ENCODE measurements at regions not wholly inside any gene's neighbourhood (a gene's known extent, or its start where the extent isn't known, plus 50 kb on each side); places are given as distances from the start of the nearest gene placed in this dataset.

DNA sequence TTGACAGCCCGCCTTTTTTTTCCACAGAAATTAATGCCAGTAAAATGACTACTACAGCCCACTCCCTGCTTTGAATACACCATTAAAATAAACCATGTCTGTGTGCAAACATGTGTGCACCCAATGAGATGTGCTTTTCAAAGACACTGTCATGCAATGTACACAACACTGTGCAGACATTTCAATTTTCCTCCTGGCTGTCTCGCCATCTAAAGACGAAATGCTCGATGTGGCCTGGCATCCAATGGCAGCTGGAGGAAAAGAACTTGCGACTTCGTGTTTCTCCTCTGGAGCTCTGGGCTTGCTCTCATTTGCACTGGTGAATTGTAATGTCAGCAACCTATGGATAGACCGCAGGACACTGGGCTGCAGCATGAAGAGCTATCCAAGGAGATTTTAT is 147.0 kb upstream of the NAV2 start:
- no peak for DNase-seq (ENCODE audit: low read depth, low spot score)
- no peak overlapping the region for H3K4me3 Mint-ChIP-seq
- TF ChIP-seq, protein P1, sequence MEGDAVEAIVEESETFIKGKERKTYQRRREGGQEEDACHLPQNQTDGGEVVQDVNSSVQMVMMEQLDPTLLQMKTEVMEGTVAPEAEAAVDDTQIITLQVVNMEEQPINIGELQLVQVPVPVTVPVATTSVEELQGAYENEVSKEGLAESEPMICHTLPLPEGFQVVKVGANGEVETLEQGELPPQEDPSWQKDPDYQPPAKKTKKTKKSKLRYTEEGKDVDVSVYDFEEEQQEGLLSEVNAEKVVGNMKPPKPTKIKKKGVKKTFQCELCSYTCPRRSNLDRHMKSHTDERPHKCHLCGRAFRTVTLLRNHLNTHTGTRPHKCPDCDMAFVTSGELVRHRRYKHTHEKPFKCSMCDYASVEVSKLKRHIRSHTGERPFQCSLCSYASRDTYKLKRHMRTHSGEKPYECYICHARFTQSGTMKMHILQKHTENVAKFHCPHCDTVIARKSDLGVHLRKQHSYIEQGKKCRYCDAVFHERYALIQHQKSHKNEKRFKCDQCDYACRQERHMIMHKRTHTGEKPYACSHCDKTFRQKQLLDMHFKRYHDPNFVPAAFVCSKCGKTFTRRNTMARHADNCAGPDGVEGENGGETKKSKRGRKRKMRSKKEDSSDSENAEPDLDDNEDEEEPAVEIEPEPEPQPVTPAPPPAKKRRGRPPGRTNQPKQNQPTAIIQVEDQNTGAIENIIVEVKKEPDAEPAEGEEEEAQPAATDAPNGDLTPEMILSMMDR (conservative IDR thresholded peaks at IDR 0.05) = no peak
- no peak overlapping the region for H3K27ac Mint-ChIP-seq (ENCODE audit: unreplicated experiment)
- H3K4me1 Mint-ChIP-seq = peaks cover 9% of the 10 kb centered on the region
- no peaks in the 10 kb centered on the region for H3K27me3 Mint-ChIP-seq (ENCODE audit: low read depth)
- H3K36me3 Mint-ChIP-seq (ENCODE audit: low read depth) = no peaks in the 10 kb centered on the region
- H3K9me3 Mint-ChIP-seq = no peaks in the 10 kb centered on the region

DNA sequence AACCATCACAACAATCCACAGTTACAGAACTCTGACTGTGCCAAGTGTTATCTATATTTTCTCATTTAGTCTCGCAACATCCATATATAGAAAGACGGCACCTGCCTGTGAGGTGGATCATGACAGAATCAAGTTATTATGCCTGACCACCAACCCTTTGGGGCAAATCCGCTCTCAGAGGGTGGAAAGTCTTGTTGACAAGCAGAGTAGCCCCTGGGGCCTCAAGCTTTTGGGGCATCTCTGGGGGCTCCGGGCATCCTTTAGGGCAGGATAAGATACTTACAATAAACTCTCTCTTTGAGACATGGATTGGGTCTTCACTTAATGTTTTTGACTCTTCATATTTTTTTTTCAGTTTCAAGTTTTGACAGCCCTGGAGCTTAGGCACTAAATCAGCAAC is 150.5 kb upstream of the NAV2 start:
- Mint-ChIP-seq H3K4me3 (no peak overlapping the region), H3K9me3 (no peaks in the 10 kb centered on the region), H3K27me3 (ENCODE audit: low read depth) (peaks cover 4% of the 10 kb centered on the region), H3K4me1 (peaks cover 9% of the 10 kb centered on the region), H3K36me3 (ENCODE audit: low read depth) (no peaks in the 10 kb centered on the region), H3K27ac (ENCODE audit: unreplicated experiment) (no peak overlapping the region)
- DNase-seq (ENCODE audit: low read depth, low spot score) = no peak
- TF ChIP-seq, protein P1 (conservative IDR thresholded peaks at IDR 0.05) = no peak

GRCh38 chr11:19561011-19561410 is 151.6 kb upstream of the NAV2 start:
- TF ChIP-seq, protein P1 (conservative IDR thresholded peaks at IDR 0.05) = no peak
- Mint-ChIP-seq H3K27ac (ENCODE audit: unreplicated experiment) (no peak overlapping the region), H3K4me1 (peaks cover 11% of the 10 kb centered on the region), H3K36me3 (ENCODE audit: low read depth) (no peaks in the 10 kb centered on the region), H3K4me3 (no peak overlapping the region), H3K27me3 (ENCODE audit: low read depth) (peaks cover 4% of the 10 kb centered on the region), H3K9me3 (no peaks in the 10 kb centered on the region)
- DNase-seq (ENCODE audit: low read depth, low spot score) = no peak

- no peak for DNase-seq (ENCODE audit: low read depth, low spot score)
- no peak overlapping the region for H3K27ac Mint-ChIP-seq (ENCODE audit: unreplicated experiment)
These were observed 152.5 kb upstream of the NAV2 start for GRCh38 chr11:19560156-19560555.

DNA sequence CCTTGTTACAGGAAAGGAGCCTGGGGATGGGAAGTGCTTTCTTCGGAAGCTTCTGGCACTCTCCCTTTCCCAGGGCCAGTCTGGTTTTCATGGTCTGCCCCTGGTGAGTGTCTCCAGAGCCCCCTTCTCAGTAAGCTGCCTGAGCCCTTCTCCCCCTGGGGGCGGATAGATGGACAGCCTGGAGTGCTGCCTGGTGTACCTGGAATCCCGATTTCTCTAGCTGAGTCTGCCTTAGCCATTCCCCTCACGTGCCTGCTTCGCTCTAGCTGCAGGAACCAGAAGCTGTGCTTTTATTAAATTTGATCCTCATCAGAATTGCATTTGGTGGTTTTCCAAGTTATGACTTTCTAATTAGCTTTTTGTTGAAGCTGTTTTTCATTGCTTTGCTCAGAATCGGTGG is 152.9 kb upstream of the NAV2 start:
- no peak for DNase-seq (ENCODE audit: low read depth, low spot score)
- Mint-ChIP-seq H3K27me3 (ENCODE audit: low read depth) (peaks cover 4% of the 10 kb centered on the region), H3K9me3 (no peaks in the 10 kb centered on the region), H3K4me3 (no peak overlapping the region), H3K4me1 (peaks cover 9% of the 10 kb centered on the region), H3K36me3 (ENCODE audit: low read depth) (no peaks in the 10 kb centered on the region), H3K27ac (ENCODE audit: unreplicated experiment) (no peak overlapping the region)
- TF ChIP-seq, protein P1 (conservative IDR thresholded peaks at IDR 0.05) = no peak

More at GRCh38 chr11:19560156-19560555, 152.5 kb upstream of the NAV2 start:
- Mint-ChIP-seq H3K4me1 (peaks cover 11% of the 10 kb centered on the region), H3K36me3 (ENCODE audit: low read depth) (no peaks in the 10 kb centered on the region), H3K4me3 (no peak overlapping the region), H3K27me3 (ENCODE audit: low read depth) (peaks cover 4% of the 10 kb centered on the region), H3K9me3 (no peaks in the 10 kb centered on the region)
- TF ChIP-seq, protein P1 (conservative IDR thresholded peaks at IDR 0.05) = no peak
